NCI-H2196 treated with DMSO at 0.1 percent for 48 hours (cell line): ENCODE measurements at regions not wholly inside any gene's neighbourhood (a gene's known extent, or its start where the extent isn't known, plus 50 kb on each side); places are given as distances from the start of the nearest gene placed in this dataset.
"Not testable (repeated sequence)": the region's sequence is repeated elsewhere in the genome, so short reads cannot be mapped to it uniquely, and the experiment has no call there.

Experiments used
- DNase-seq: peaks from one replicate; lab custom pipeline; 2025; ENCODE audit not compliant: unreplicated experiment; lab: John Stamatoyannopoulos, UW

DNA sequence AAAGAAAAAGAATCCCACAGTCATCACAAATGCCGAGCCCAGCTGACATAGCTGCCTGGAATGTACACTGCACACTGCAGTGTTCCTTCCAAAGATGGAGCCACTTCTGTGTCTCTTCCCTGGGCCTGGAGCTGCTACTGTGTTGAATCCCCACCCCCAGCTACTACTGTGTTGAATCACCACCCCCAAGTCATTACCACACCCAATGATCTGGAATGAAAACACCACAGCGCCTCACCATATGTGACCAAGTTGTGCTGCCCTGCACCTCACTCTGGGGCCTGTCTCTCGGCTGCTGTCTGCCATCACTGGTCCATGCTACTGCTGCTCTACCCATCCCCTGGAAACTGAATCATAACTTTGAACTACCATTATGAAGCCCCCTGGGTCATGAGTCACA lies 861.2 kb downstream of the UQCRFS1 start:
- no peak for DNase-seq

DNA sequence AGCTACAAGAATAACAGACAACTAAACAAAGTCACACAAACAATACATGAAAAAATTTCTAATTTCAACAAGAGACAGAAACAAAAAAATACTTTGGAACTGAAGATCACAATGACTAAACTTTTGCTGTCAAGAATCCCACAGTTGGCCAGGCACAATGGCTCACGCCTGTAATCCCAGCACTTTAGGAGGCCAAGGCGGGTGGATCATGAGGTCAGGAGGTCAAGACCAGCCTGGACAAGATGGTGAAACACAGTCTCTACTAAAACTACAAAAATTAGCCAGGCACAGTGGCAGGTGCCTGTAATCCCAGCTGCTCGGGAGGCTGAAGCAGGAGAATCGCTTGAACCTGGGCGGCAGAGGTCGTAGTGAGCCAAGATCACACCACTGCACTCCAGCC lies 861.6 kb downstream of the UQCRFS1 start:
- DNase-seq: not testable (repeated sequence)

DNA sequence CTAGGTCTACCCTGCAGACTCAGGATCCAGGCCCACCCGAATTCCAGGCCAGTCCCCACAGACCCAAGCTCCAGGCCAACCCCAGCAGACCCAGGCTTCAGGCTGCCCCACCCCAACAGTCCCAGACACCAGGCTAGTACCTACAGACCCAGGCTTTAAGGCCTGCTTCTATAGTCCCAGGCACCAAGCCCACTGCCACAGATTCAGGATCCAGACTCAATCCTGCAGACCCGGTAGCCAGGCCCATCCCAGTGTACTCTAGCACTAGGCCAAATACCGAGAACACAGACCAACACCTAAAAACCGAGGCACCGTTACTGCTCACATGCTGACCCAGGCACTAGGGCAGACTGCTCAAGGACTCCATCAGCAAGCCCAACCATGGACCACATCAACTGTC lies 862.3 kb downstream of the UQCRFS1 start:
- DNase-seq: no peak

DNA sequence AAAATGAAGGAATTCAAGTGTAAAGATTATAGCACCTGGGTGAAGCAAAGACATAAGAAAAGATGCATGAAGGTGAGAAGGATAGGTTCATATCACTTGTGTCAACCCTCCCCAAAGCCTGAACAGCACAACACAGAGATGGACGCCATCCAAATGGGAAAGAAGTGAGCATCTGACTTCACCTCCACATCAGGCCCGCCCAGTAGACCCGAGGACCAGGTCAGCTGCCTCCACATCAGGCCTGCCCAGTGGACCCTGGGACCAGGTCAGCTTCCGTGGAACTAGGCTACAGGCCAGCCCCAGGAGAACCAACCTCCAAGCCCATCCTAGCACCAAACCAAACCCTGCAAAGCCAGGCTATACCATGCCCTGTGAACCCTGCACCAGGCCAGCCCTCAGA lies 862.9 kb downstream of the UQCRFS1 start:
- DNase-seq: no peak

DNA sequence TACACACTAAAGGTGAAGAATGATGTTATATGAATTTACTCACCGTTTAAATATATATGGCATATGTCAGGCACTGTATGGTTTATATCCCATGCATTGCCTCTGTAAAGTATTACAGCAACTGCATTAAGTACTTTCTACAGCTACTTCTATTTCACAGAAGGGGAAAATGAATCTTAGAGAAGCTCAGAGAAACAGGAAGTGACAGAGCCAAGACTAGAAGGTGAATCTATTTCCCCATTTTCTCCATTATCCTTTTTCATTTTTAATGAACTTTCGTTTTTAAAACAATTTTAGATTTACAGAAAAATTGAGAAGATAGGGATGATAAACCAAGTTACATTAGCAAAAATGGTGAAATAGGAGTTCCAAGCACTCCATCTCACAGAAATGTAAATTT lies 863.3 kb downstream of the UQCRFS1 start:
- no peak for DNase-seq

DNA sequence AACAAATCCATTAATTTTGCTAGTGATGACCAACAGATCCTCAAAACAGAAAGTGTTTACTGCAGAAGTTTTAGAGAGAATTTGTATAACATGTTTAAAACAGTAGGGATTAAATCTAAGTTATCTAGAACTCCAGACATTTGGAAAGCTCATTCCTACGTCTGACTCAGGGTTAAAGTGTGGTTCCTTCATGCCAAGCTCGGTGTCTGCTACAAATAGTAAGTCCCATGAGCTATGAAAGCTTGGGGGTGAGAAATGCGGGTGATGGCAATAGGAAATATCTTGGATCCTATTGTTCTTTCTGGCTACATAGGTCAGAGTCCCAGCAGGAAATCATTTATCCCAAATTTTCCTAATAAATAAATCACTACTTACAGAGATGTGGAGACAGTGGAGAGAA lies 867.1 kb downstream of the UQCRFS1 start:
- DNase-seq: no peak

DNA sequence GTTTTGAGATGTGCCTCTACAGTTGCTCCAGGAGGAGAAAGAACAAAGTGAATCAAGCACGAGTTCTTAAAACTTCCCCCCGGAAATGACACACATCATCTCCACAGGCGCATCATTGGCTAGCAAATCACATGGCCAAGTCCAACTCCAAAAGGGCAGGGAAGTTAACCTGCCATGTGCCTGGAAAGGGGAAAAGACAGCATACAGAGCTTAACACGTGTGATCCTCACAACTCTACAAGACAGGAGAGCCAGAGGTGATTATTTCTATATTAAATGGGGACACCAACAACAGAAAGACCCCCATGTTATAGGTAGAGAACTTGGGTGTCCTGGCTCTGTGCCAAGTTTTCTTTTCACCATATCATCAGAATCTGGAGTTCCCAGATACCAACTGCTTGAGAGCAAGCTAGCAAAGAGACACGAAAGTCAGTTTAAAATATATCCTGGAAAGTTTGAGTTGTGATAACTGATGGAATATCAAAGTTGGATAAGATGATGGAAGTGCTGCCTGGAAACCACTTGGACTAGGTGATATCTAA lies 871.1 kb downstream of the UQCRFS1 start:
- no peak for DNase-seq

DNA sequence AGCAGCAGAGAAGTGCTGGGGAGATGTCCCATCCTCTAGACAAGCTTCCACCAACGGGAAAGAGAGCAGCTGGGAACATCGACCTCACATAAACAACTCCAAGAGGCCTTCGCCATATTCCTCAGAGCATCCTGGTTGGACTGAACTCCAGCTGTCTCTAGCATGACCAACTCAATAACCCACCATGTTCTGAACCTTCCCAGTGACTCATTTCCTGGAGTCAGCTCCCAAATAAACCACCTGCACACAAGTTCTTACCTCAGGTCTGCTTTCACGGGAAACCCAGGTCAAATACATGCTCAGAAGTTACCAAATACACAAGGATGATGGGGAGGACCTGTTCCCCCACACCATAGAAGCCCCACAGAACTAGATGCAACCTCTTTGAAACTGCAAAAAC lies 878.5 kb downstream of the UQCRFS1 start:
- DNase-seq: no peak

DNA sequence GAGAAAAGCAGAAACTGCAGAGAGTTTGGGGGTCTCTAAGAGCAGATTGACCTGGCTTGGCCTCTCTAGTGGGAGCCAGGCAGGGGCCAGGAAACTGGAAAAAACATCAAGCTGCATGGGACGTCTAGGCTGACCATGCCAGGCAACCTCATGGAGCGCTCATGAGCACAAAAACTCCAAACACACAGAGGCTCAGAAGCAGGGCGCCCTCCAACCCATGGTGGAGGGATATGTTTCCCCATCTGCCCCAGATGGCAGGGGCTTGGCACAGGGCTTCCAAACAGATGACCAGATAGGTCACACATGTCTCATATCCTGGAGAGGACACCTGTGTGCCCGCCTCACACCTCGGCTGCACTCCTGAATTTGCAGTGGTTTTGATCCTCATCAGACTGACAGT lies 879.0 kb downstream of the UQCRFS1 start:
- DNase-seq: no peak

DNA sequence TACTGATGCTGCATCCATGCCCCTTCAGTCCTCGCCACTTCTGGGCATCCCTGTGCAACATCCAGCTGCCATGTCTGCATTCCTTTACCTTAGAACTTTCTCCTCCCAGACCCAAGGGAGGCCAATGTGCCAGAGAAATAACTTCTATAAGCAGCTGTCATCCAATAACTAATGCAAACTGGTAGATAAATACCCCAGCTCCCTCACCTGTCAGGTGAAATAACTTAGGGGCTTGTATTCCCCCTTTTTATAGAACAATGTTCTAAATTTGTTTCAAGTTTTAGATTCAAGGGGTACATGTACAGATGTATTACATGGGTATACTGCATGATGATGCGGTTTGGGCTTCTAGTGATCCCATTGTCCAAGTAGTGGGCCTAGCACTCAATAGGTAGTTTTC lies 880.1 kb downstream of the UQCRFS1 start:
- DNase-seq: no peak

DNA sequence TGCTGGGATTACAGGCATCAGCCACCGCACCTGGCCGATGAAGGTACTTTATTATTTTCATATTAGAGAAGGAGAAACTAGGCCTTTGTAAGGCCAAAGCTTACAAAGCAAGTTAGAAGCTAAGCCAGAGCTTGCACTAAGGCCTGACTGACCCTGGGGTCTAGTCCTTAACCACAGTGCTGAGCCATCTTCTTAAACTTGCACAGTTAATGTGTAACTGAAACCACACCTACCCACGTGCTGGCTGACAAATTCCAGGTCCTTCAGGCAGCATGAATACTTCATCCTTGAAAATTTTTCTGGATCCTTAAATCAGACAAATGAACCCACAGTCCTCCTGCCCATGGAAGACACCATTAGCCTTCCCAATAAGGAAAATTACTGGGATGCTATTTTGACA lies 880.6 kb downstream of the UQCRFS1 start:
- DNase-seq: no peak

DNA sequence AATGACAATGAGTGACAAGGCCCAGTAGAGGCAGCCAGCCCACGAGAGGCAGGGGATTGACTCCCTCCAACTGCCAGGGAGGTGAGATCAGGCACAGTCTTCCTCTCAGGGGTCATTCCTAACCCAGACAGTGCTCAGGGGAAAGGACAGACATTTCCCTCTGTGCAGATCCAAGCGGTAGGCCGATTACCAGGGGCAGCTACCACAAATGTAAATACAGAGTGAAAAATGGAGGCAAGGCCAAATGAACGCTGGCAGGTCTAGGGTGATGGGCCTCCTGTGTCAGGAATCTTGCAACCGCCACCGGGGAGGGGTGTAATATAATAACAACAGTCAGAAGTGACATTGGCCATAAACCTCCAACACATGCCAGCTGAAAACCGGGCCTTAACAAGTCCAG lies 881.4 kb downstream of the UQCRFS1 start:
- no peak for DNase-seq

DNA sequence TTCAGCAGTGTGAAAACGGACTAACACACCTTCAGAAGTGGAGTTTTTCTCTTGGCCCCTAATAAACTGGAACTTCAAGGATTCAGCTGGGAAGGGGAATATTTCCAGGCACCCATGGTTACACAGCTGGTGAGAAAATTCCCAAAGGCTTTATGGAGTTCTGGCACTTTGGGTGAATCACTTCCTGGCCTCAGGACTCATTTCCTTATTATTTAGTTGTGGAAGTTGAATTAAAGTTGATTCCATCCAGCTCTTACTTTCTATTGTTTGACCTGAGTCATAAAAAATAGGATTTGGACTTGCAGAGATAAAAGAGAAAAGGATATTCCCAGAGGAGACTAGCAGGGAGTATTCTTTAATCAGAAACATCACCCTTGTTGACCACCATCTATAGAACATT lies 882.1 kb downstream of the UQCRFS1 start:
- DNase-seq: no peak

DNA sequence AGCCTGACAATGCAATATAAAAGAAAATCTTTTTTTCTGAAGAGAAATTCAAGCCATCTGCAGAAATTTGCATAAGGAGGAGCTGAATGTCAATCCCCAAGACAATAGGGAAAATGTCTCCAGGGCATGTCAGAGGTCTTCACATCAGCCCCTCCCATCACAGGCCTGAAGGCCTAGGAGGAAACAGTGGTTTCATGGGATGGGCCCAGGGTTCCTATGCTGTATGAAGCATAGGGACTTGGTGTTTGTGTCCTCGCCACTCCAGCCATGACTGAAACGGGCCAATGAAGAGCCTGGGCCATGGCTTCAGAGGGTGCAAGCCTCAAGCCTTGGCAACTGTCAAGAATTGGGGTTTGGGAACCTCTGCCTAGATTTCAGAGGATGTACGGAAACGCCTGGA lies 883.5 kb downstream of the UQCRFS1 start:
- DNase-seq: no peak

DNA sequence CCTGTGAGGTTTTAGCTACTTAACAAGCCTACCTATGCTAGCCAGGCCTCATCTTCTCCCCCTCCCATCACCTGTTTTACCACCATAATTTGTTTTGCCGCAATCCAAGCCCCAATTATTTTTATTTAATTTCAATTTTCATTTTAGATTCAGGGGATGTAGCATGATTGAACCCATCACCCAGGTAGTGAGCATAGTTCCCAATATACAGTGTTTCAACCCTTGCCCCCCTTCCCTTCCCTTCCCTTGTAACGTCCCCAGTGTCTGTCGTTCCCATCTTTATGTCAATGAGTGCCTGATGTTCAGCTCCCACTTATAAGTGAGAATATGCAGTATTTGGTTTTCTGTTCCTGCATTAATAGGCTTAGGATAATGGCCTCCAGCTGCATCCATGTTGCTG lies 885.0 kb downstream of the UQCRFS1 start:
- DNase-seq: no peak

DNA sequence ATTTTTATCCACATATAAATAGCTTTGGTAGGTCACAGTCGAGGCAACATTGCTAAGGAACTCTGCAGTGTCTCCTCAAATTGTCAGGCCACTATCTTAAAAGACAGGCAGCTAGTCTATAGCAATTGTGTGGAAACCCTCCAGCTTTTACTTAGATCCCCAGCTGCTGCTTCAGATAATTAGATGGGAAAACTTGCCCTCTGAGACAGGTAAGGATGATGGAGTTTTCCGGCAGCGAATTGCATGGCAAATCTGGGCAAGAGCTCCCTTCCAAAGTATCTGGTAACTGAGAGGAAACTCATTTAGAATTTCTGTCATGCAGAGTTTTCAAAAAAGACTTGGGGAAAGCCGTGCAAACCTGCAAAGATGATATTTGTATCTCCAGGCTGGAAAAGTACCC lies 886.2 kb downstream of the UQCRFS1 start:
- no peak for DNase-seq

DNA sequence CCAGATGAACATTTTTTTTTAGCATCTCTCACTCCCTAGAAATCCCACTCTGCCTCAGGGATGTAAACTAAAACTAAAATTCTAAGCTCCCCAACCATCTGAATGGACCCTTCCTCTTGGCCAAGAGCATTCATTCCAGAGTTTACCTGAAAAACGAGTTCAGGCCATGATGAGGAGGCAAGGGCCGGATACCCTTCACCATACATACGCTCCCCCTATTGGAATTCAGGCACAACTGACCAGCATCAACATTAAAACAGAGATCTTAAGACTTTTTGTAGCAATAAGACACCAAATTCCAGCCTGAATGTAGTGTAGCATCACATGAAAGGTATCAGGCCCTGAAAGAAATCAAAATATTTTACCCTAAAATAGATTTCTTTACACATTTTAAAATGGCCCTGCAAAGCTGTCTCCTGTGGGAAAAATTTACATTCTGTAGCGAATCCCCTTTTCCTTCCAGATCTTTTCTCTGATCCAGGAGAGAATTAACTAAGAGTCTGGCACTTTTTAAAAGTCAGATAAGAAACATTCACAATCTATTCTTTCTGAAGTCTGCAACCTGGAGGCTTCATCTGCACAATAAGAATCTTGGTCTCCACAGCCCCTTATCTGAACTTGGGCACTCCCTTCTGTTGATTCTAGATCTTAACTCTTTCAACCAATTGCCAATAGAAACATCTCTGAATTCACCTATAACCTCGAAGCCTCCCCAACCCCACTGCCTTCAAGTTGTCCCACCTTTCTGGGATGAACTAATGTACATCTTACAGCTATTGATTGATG lies 888.5 kb downstream of the UQCRFS1 start:
- DNase-seq: no peak

DNA sequence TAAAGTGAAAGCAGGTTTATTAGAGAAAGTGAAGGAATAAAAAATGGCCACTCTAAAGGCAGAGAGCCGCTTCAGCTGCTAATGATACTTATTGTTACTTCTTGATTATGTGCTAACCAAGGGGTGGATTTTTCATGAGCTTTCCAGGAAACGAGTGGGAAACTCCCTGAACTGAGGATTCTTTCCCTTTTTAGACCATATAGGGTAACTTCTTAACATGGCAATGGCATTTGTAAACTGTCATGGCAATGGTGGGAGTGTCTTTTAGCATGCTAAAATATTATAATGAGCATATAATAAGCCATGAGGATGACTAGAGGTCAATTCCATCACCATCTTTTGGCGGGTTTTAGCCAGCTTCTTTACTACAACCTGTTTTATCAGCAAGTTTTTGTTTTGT lies 890.0 kb downstream of the UQCRFS1 start:
- no peak for DNase-seq

DNA sequence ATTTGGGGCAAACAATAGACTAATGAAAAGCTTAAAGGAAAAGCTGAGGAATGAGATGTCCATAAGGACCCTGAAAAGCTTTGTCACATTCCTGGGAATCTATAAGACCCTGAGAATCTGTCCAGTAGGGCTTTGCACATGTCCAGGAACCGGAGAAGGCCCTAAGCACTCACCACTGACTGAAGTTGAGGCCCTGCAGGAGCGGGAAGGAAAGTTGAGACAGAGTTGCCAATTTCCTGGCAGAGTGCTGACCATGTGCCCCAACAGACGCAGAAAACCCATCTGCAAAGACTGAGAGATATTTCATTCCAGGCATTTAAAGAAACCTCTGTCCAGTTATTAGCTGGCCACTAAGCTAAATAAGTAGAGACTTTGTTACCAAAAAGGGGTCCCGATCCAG lies 890.5 kb downstream of the UQCRFS1 start:
- no peak for DNase-seq

DNA sequence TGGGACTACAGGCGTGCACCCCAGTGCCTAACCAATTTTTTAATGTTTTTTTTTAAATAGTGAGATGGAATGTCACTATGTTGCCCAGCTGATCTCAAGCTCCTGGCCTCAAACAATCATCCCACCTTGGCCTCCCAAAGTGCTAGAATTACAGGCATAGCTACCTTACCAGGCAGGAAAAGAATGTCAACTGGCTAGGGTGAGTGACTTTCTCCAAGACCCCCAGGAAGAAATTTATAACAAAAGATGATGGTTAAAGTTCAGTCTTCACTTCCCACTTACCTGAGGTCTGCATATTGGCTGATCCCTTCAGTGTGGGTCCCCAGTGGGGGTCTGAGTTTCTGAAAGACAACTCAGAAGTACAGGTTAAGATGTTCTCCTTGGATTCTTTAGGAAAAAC lies 893.0 kb downstream of the UQCRFS1 start:
- DNase-seq: no peak

DNA sequence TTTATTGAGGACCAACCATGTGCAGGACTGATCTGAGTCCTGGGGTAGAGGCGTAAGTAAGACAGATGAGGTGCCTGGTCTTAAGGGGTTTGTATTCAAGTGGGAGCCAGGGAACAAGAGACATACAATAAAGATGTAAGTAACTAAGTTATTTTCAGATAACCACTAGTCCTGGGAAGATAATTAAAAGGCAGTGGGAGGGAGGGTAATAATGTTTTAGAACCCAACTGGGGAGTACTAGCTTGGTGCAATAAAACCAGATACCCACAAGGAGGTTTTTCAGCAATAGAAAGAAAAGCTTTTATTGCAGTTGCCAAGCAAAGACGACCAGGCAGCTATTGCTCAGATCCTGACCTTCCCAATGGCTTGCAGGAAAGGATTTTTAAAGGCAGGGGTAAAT lies 893.7 kb downstream of the UQCRFS1 start:
- no peak for DNase-seq

DNA sequence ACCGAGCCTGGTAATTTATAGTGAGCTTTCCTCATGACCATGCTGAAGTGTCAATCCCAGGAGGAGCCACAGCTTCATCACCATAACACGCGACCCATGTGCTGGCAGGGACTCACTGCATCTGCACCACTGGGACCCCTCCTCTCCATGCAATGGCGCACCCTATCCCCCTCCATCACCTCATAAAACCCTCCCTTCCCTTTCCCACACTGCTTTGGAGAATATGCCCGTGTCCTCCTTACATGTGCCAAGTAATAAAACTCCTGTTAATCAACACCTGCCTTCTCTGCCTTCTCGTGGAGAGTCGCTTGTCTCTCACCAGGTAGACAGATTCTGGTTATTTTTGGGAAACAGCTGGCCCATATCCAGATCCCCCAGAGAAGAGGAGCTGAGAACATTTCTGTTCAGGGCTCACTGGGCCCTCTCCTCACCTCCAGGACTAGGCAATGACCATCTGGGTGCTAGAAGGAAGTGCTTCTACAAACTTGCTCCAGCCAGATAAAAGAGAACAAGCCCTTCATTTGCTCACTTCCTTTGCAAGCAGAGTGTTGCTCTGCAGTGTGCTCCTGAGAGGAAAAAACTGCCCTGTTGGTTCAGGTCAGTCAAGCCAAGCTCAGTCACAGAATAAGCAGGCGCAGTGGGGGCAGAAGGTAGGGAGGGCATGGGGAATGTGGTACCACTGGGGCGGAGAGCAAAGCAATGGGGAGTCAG lies 894.3 kb downstream of the UQCRFS1 start:
- no peak for DNase-seq

DNA sequence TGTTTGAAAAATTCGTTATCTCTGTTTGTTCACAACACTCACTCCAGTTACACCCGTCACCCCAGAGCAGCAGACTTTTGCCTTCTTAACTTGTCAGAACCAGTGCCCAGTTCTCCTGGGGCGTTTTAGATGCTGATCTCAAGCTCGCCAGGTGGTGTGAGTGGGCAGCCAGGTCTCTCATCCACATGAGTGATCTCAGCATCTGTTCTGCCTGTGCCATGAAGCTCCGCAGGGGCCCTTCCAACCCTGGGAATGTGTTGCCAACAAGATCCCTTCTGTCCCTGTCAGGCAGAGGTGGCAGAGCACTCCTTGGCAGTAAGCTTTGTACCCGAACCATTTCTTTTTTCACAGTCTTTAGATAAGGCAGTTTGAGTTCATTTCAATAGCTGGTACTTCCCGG lies 896.5 kb downstream of the UQCRFS1 start:
- DNase-seq: peak; percentile 25
